ENCODE measurements at regions not wholly inside any gene's neighbourhood (a gene's known extent, or its start where the extent isn't known, plus 50 kb on each side); places are given as distances from the start of the nearest gene placed in this dataset.
"Not testable (repeated sequence)": the region's sequence is repeated elsewhere in the genome, so short reads cannot be mapped to it uniquely, and the experiment has no call there.

DNA sequence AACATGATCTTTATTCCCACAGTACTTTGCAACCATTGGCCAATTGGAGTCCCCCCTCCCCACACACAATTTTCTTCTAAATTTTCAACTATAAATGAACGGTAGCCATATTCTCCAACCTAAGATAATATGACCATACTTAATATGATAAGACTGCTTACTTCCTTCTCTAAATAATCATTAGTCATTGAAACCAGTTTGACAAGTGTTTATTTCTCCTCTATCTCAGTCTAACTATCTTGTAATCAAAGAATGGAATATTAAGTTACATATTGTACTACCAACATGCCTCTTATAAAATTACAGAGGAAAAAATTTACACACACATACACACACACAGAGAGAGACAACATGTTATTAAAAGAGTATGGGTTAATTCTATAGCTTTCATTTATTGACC is 567.4 kb upstream of the TMPRSS15 start:
- no peak for DNase-seq

DNA sequence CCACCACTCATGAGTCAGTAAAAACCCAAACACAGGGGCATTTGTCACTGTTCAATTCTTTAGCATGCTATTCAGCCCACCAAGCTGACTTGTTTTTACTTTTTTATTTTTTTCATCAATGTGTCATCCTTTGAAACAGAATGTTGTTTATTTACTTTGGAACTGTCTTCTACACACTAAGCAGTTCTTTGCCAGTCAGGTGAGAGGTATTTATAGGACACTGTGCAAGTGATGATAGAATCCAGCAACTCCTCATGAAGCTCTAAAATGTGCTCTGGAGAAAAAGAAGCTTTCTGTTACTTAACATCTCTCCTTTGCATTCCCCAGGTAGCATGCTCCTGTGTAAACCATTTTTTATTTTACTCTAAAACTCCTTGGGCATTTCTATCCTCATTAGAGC is 582.0 kb upstream of the TMPRSS15 start:
- DNase-seq = no peak

DNA sequence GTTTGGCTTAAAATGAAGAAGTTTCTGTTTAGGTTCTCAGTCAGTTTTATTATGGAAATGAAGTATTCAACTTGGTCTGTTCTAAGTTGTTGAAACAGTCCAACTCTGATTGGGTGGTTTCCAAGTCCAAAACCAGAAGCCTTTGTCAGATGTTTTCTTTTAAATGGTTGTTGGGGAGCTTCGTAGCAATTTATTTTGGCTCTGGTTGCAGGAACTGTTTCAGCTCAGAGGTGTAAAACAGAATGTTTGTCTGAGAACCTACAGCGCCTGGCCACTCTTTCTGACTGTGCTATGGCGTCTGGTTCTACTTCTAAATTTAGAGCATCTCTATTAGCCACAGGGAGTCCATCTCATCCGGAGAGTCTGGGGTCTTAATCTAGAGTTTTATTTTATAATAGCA is 582.6 kb upstream of the TMPRSS15 start:
- no peak for DNase-seq

DNA sequence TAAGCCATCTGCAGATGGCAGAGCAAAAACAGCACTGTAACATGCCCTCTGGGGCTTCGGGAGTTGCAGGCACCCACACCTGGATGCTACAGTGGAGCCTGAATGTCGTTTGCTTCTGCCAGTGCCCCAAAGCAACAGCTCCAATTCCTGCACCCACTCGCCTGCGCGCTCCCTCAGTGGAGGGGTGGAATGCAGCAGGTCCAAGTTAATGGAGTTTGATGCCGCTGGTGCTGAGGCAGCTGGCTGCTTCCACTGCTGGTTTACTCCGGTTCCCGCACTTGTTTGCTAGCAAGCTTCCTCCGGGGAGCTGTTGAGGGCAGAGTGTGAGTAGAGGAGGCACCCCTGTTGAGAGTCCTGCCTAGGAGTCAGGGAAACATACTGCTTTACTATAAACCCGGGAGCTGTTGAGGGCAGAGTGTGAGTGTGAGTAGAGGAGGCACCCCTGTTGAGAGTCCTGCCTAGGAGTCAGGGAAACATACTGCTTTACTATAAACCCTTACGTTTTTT is 584.0 kb upstream of the TMPRSS15 start:
- no peak for DNase-seq

DNA sequence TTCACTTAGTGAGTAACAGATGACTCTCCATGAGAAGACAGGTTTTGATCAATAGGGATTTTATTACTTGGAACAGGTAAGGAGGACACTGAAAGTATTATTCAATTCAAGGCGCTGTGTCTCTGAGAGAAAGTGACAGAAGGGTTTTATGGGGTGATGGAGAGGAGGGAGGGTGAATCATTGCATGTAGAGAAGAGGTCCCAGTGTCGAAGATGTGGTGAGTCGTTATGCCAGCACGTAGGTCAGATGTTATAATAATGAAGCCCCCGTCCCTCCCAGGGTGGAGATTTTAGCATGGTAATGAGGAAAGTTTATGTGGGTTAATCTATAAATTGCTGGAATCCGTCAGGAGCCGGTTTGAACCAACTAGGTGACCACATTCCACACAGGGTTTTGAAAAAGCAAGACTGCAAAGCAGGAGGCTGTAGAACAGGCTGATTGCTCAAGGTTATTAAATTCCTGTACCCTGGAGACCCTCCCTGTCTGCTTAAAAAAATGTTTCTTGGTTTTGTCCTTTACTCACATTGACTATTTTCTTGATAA is 586.4 kb upstream of the TMPRSS15 start:
- no peak for DNase-seq

DNA sequence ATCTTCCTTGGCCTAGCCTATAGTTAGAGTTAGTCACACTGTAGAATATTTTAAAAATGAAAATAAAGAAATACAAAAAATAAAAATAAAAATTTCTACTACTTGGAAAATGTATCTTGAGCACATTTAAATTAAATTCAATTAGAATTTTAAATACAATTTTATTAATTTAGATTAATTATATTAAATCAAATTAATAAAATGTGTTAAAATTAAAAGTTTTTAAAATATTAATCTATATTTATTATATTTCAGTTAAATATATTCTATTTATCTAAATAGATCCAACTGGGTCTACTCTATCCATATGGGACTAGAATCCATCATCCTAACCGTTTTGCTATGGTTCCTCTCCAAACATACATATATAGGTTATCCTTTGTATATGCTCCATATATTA is 588.3 kb upstream of the TMPRSS15 start:
- DNase-seq = no peak

DNA sequence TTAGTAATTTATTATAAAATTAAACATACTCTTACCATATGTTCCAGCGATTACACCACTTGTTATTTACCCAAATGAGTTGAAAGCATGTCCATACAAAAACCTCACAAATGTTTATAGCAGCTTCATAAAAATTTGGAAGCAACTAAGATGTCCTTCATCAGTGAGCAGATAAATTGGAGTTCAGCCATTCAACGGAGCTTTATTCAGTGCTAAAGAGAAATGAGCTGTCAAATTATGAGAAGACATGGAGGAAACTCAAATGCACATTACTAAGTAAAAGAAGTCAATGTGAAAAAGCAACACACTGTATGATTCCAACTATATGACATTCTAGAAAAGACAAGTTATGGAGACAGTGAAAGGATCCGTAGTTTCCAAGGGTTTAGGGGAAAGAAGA is 606.7 kb upstream of the TMPRSS15 start:
- DNase-seq = no peak

DNA sequence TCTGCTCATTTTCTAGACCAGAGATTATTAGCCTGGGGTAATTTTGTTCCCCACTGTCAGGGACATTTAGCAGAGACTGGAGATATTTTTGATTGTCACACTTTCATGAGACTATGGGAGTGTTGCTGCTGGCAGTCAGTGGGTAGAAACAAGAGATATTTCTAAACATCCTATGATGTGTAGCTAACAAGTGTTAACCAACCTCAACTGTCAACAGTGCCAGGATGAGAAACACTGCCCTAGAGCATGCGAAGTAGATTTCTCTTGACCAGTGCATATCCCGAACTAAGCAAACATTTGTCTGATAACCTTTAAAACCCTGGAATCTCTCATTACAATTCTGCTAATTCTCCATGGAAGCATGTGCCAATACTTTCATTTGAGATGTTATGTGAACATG is 607.4 kb upstream of the TMPRSS15 start:
- no peak for DNase-seq

DNA sequence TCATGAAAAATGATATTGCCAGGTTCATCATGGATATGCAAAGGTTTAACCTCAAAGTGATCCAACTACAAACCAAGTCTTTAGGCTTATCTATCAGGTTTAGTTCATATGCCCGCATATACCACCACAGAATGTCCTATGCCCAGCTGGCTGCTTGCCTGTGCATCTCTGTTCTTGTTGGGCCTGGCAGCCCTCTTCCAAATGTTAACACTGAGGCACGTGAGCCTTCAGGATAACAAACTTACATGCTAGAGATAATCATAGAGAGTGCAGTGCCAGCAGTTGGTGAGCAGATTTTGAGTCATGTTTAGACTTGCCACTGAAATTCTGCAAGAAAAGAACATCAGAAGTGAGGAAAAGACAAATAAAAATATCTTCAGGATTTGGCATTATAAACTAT is 607.9 kb upstream of the TMPRSS15 start:
- no peak for DNase-seq

DNA sequence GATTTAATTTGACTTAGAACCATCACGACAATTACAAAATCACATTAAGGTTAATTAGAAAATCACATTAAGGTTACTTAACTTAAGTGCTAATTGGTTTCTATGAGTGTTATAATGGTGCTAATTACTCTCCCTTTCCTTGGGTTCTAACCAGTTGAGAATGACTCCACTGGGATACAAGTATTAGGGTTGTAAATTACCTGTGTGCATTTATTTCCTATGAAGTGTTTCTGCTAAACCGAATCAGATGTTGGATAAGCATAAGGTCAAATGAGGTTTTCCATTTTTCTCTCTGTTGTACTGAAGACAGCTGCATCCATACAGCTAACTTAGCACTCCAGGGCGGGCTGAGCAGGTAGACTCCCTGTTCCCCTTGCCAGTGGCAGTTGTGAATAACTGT is 610.3 kb upstream of the TMPRSS15 start:
- DNase-seq = no peak

DNA sequence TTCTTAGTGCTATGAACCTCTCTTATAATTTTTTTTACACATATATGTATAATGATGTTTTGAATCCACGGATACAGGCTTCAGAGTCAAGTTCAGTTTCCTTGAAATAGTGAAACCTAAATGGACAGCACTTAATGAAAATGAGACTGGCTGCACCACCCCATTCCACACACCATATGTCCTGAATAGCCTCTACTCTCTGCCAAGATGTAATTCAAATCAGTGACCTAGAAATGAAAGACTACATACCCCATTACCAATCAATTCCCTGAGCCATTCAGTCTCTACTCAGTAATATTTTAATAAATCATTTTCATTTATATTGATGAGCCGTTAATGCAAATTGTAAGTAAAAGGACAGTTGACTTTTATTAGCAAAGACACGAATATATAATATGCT is 614.9 kb upstream of the TMPRSS15 start:
- no peak for DNase-seq

DNA sequence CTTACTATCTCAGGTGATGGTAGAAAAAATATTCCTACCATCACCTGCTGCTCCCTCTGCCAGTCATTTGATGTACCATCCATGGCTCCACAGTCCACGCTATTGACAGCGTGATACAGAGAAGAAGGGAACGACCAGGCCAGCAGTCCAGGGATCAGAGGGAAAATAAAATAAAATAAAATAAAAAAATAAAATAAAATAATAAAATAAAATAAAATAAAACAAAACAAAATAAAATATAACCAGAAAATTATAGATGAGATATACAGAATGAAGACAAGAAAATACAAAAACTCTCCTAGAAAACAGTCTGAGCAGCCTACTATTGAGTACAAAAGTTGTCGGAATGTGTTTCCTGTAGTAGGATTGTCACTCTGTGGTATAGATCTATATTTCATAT is 619.4 kb upstream of the TMPRSS15 start:
- DNase-seq = no peak

DNA sequence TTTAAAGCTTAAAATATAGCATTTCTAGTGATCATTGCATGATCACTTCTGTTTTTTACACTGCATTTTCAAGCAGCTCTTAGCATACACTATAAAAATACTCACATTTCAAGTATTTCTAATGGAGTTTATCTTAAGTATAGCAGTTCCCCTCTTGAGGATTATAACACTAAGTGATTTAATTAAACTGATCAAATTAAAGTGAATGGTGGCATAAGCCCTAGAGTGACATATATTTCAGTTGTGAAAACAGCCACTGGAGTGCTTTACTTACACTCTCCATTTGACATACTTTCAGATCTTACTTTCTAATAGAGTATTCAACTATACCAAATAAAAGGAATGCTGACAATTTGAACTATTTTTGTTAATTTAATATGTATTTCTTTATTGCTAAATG is 623.3 kb upstream of the TMPRSS15 start:
- no peak for DNase-seq

DNA sequence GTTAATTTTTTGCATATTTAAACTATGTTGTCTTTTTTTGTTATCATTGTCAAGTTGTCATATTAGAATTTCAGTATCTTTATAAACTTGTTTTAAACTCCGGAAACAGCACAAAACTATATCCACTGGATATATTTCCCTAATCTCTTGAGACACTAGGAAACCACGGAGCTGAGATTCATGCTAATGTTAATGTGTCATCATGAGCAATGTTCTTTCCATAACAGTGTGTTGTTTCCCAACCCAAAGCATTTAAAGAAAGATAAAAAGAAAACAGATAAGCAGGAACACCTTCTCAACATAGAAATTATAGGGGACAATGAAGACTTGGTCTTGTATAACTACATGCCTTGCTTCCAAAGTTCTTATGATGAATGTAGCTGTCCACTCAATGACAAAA is 626.2 kb upstream of the TMPRSS15 start:
- no peak for DNase-seq

DNA sequence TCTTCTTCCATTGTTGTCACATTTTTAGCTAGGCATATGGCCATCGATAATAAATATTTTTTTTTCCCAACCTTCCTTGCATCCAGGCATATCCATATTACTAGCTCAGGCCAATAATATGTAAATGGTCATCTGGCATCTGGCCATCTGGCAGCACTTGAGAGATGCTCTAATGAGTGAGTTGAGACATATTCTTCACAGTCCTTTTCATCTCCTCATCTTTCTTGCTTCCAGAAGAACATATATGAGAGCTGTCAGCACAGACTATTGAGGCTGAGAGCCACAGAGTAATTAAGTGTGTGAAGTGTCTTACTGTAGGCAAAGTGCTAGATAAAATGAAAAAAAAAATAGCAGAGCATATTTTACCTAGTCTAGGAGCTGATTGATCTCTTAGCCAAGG is 628.4 kb upstream of the TMPRSS15 start:
- DNase-seq = no peak

DNA sequence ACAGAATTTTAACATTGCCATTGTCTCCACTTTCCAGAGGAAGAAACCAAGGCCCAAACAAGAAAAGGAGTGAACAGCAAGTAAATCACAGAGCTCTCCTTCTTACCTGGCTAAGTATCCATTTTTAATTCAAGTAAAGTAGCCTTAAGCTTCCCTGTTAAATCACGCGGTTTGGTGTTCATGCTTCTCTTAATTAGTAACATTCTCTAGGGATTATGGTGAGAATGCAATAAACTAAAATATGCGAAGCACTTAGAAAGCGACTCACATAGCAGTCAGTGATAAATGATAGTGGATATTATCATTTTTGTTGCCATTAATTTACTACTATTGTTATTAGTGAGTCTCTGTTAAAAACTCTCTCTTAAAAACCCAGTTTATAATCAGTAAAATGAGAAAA is 630.5 kb upstream of the TMPRSS15 start:
- DNase-seq = no peak

DNA sequence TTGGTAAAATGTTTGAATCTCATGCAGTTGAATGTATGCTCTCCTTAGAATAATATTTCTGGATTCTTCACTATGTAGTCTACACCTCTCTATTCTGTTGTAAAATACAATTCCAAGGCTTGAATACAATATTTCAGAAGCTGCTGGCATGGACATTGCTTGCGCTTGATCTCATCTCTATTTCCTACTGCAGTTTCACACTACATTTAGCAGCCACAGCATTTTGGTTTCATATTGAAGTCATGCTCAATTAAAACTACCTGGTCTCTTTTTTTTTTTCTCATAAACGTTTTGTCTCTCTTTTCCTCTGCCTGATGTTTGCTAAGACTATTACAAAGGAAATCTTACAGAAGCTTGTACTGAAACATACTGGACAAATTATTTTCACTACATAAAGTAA is 631.0 kb upstream of the TMPRSS15 start:
- DNase-seq = no peak

DNA sequence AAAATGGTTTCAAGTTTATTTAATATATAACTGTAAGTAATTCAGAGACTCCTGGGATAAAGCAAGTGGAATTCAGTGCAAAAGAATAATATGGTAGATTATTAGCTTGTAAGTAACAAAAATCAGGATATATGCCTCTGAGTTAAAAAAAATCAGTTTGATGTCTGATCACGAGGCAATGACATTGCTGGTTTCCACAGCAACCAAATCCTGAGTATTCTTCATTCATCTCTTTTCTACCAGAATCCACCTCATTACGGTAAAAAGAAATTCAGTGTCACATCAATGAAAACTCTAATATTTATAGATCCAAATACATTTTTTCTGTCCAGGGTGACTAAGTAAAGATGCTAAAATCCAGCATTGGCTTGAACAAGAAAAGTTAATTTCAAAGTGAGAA is 642.3 kb upstream of the TMPRSS15 start:
- DNase-seq = no peak

DNA sequence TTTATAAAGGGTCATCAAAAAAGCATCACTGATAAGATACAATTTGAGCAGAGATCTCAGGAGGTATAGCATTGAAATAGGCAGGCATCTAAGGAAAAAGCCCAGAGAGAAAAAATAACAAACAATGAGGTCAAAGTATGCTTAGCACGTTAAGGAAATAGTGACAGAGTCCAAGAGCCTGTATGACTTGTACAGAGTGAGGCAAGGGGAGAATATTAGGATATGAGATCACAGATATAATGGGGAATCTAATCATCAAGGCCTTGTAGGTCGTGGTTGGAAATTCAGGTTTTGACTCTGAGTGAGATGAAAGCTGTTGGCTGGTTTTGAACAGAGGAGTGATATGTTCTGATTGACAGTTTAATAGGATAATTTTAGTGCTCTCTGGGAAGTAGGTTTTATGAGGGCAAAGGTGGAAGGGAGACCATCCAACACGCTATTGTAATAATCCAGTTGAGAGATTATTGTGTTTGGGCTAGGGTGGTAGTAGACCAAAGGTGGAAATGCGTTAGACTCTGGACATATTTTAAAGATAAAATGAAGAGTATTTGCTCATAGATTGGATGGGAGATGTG is 644.6 kb upstream of the TMPRSS15 start:
- no peak for DNase-seq

DNA sequence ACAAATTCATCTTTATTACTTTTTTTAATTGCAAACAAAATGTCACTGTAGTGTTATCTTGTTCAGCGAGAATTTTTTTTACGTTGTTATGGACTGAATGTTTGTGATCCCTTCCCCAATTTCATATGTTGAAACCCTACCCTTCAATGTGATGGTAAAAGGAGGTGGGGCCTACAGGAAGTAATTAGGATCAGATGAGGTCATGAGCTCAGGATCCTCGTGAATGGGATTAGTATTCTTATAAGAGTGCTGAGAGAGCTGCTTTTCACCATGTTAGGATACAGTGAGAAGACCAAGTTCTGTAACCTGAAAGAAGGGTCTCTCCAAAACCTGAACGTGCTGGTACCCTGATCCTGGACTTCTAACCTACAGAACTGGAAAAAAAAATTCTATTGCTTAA is 646.0 kb upstream of the TMPRSS15 start:
- DNase-seq = no peak

DNA sequence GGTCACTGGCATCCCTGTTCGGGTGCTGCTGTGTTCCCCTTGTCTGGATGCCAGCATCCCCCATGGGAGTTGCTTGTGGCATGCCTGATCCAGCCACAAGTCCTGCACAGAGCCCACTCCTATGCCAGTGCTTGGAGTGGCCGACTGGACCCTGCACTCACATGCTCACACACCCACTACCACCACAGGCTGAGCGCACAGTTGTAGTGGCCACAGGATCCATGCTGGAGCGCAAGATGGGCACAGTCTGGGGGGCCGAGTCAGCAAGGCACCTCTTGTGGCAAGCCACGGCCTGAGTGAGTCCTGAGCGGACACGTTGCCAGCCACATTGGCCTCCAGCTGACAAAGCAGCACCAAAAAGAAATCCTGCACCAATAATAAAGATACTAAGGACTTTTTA is 661.6 kb upstream of the TMPRSS15 start:
- no peak for DNase-seq

DNA sequence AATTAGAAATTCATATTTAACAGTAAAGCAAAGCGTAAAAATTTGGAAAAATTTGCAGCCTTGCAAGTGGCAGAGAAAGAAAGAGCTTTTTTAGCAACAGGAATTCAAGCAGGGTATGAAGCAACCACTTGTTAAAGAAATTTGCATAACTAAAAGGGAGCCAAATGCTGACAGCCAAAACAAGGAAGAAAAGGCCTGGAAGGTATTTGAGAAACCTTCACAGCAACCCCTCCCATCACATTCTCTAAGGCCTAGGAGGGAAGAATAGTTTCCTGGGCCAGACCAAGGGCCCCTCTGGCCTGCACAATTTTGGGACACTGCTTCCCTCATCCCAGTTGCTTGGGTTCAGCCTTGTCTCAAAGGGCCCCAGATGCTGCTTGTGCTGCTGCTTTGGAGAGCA is 672.4 kb upstream of the TMPRSS15 start:
- DNase-seq = no peak

DNA sequence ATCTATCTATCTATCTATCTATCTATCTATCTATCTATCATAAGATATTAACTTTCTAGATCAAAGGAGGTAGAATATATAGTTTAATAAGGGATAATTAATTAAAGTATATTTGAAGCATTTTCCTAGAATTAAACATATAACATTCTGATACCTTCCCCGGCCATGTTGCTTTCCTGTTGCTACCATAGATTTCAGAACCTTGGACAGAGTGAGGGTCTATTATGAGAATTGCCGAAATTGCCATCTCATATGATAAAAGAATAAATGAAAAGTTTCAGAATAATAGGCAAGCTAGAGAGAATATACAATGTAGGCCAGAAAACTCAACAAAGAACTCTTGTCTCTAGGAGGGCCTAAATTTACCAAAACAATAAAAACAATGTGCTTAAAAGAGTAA is 706.1 kb upstream of the TMPRSS15 start:
- no peak for DNase-seq

DNA sequence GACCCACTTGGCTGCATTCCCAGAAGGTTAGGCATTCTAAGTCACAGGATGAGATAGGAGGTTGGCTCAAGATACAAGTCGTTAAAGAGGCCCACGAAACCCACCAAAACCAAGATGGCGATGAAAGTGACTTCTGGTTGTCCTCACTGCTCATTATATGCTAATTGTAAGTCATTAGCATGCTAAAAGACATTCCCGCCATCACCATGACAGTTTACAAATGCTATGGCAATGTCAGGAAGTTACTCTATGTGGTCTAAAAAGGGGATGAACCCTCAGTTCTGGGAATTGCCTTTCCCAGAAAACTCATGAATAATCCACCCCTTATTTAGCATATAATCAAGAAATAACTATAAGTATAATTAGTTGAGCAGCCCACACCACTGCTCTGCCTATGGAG is 715.7 kb upstream of the TMPRSS15 start:
- DNase-seq = not testable (repeated sequence)

DNA sequence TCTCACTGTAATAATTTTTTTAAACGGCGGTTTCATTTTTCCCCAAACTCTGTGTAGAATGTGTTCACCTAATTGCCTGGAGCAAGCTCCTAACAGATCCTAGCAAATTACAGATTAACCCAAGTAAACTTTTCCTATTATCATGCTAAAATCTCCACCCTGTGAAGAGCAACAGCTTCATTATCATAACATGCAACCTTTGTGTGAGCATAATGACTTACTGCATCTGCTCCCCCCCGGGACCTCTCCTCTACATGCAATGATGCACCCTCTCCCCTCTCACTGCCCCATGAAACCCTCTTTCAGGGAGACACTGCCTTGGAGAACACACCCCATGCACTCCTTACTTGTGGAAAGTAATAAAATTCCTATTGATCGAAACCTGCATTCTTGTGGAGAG is 717.0 kb upstream of the TMPRSS15 start:
- no peak for DNase-seq

DNA sequence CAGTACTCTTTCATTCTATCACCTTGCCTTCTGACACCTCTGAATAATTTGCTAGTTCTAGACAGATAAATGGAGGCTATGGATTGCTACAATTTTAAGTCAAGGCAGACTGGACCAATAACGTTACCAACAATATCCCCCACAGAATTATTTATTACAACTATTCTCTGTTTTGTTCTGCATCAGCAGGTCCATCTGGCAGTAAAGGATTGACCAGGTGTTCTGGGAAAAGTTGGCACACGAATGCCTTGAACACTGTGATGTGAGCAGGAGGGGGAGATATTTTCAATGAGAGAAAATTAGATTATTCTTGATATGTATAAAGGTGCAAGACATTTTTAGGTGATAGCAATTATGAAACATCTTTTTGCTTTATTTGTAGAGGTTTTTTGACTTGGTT is 718.8 kb upstream of the TMPRSS15 start:
- DNase-seq = no peak
